Hepatocyte (in vitro differentiated cells): ENCODE measurements at regions not wholly inside any gene's neighbourhood (a gene's known extent, or its start where the extent isn't known, plus 50 kb on each side); places are given as distances from the start of the nearest gene placed in this dataset.

Experiments
- CTCF ChIP-seq: fragments of 200-600 bp; sonication (generic); IDR thresholded peaks from 2 replicates; pipeline ENCODE4 v1.5.1; 2016; ENCODE audit warnings: antibody characterized with exemption, mild to moderate bottlenecking; ENCODE audit not compliant: poor library complexity
- EZH2 ChIP-seq: fragments of 200-600 bp; sonication (generic); IDR thresholded peaks from 2 replicates; pipeline ENCODE4 v1.6.1; 2016; ENCODE audit warnings: antibody characterized with exemption, mild to moderate bottlenecking, borderline replicate concordance
- EZH2phosphoT487 ChIP-seq: fragments of 200-600 bp; sonication (generic); IDR thresholded peaks from one replicate; pipeline ENCODE4 v1.6.1; 2018; ENCODE audit warnings: antibody characterized with exemption, mild to moderate bottlenecking, low read depth, moderate library complexity; ENCODE audit not compliant: unreplicated experiment, severe bottlenecking

GRCh38 chr2:122157158-122157557 lies 401.7 kb downstream of the TSN start:
- TF ChIP-seq CTCF (no peak), EZH2 (no peak), EZH2phosphoT487 (no peak)
